ENCODE measurements at regions not wholly inside any gene's neighbourhood (a gene's known extent, or its start where the extent isn't known, plus 50 kb on each side); places are given as distances from the start of the nearest gene placed in this dataset.
A peak's percentile ranks its signal among the peaks of the same experiment; 100 is the strongest.

- Histone ChIP-seq H3K4me3 (ENCODE audit: low read length) (no peak overlapping the region), H3K27ac (ENCODE audit: low read depth, low read length) (no peak overlapping the region), H3K36me3 (ENCODE audit: control insufficient read depth, insufficient read depth, low read length) (no peaks in the 10 kb centered on the region), H3K9ac (ENCODE audit: extremely low read depth, low read length, poor library complexity, severe bottlenecking) (no peak overlapping the region), H3K9me3 (ENCODE audit: control insufficient read depth, low read length) (no peaks in the 10 kb centered on the region), H3K27me3 (ENCODE audit: control insufficient read depth, insufficient read depth, low read length, poor library complexity, severe bottlenecking) (no peaks in the 10 kb centered on the region), H3K4me1 (ENCODE audit: control insufficient read depth, insufficient read depth, low read length) (peaks cover 12% of the 10 kb centered on the region)
- Mint-ChIP-seq H3K27ac (no peak overlapping the region), H3K36me3 (ENCODE audit: low read depth) (no peaks in the 10 kb centered on the region), H3K27me3 (ENCODE audit: insufficient read depth) (peaks cover 3% of the 10 kb centered on the region), H3K4me1 (peaks cover 15% of the 10 kb centered on the region), H3K9me3 (no peaks in the 10 kb centered on the region), H3K4me3 (no peak overlapping the region)
- no peak for DNase-seq
- 87 to 88% methylated on average over 4 of the region's 4 CpGs for WGBS, 2 experiments (ENCODE audit: insufficient coverage in 1 of 2, insufficient read length in 1 of 2)
- no peak for TF ChIP-seq CTCF (conservative IDR thresholded peaks at IDR 0.05)
Measured at GRCh38 chr16:9275816-9276354, 184.4 kb downstream of the HAPSTR1 start.

GRCh38 chr16:9279291-9280068 lies 188.0 kb downstream of the HAPSTR1 start:
- Mint-ChIP-seq H3K9me3 (no peaks in the 10 kb centered on the region), H3K27ac (no peak overlapping the region)
- TF ChIP-seq CTCF (conservative IDR thresholded peaks at IDR 0.05): no peak

GRCh38 chr16:9280069-9280466 lies 188.6 kb downstream of the HAPSTR1 start:
- no peak for DNase-seq
- no peak overlapping the region for H3K27ac Mint-ChIP-seq
- no peaks in the 10 kb centered on the region for H3K9me3 Mint-ChIP-seq
- H3K4me1 Mint-ChIP-seq: peaks cover 16% of the 10 kb centered on the region
- Histone ChIP-seq H3K4me3 (ENCODE audit: low read length) (peak overlapping the region; percentile 48), H3K4me1 (ENCODE audit: control insufficient read depth, insufficient read depth, low read length) (peaks cover 12% of the 10 kb centered on the region), H3K9ac (ENCODE audit: extremely low read depth, low read length, poor library complexity, severe bottlenecking) (no peak overlapping the region), H3K36me3 (ENCODE audit: control insufficient read depth, insufficient read depth, low read length) (no peaks in the 10 kb centered on the region), H3K9me3 (ENCODE audit: control insufficient read depth, low read length) (no peaks in the 10 kb centered on the region), H3K27me3 (ENCODE audit: control insufficient read depth, insufficient read depth, low read length, poor library complexity, severe bottlenecking) (no peaks in the 10 kb centered on the region), H3K27ac (ENCODE audit: low read depth, low read length) (no peak overlapping the region)
- peaks cover 3% of the 10 kb centered on the region for H3K27me3 Mint-ChIP-seq (ENCODE audit: insufficient read depth)
- 75% methylated on average over 3 of the region's 3 CpGs; no CpG with 5 or more reads in 1 of the 2 experiments for WGBS, 2 experiments (ENCODE audit: insufficient coverage in 1 of 2, insufficient read length in 1 of 2)
- no peaks in the 10 kb centered on the region for H3K36me3 Mint-ChIP-seq (ENCODE audit: low read depth)
- no peak for TF ChIP-seq CTCF (conservative IDR thresholded peaks at IDR 0.05)
- no peak overlapping the region for H3K4me3 Mint-ChIP-seq

More at GRCh38 chr16:9279291-9280068, 188.0 kb downstream of the HAPSTR1 start:
- Histone ChIP-seq H3K9me3 (ENCODE audit: control insufficient read depth, low read length) (no peaks in the 10 kb centered on the region), H3K27me3 (ENCODE audit: control insufficient read depth, insufficient read depth, low read length, poor library complexity, severe bottlenecking) (no peaks in the 10 kb centered on the region), H3K4me3 (ENCODE audit: low read length) (no peak overlapping the region), H3K4me1 (ENCODE audit: control insufficient read depth, insufficient read depth, low read length) (peaks cover 12% of the 10 kb centered on the region), H3K9ac (ENCODE audit: extremely low read depth, low read length, poor library complexity, severe bottlenecking) (no peak overlapping the region), H3K27ac (ENCODE audit: low read depth, low read length) (no peak overlapping the region), H3K36me3 (ENCODE audit: control insufficient read depth, insufficient read depth, low read length) (no peaks in the 10 kb centered on the region)
- H3K27me3 Mint-ChIP-seq (ENCODE audit: insufficient read depth): peaks cover 3% of the 10 kb centered on the region
- H3K36me3 Mint-ChIP-seq (ENCODE audit: low read depth): no peaks in the 10 kb centered on the region
- DNase-seq: no peak
- H3K4me3 Mint-ChIP-seq: no peak overlapping the region
- H3K4me1 Mint-ChIP-seq: peaks cover 16% of the 10 kb centered on the region
- WGBS, 2 experiments (ENCODE audit: insufficient coverage in 1 of 2, insufficient read length in 1 of 2): 76 to 87% methylated on average over 5 of the region's 5 CpGs
